HFF-Myc (cell line): ENCODE measurements at regions not wholly inside any gene's neighbourhood (a gene's known extent, or its start where the extent isn't known, plus 50 kb on each side); places are given as distances from the start of the nearest gene placed in this dataset.

Experiments
- DNase-seq: peaks from one replicate; pipeline ENCODE4 v3.0.0-alpha.2; 2011; ENCODE audit warnings: low read depth; ENCODE audit errors: extremely low read depth
- H3K4me3 ChIP-seq: replicated peaks from 2 replicates; pipeline ENCODE4 v1.5.1; 2011; ENCODE audit warnings: low read depth, mild to moderate bottlenecking, control low read depth, low read length
- CTCF ChIP-seq: IDR thresholded peaks from 2 replicates; pipeline ENCODE4 v1.5.1; 2012; ENCODE audit warnings: mild to moderate bottlenecking, low read depth, low read length, control low read depth; ENCODE audit errors: missing control alignments

GRCh38 chr10:120978589-120979252, 127.6 kb downstream of the WDR11 start:
- TF ChIP-seq CTCF = no peak
- H3K4me3 ChIP-seq = no peak overlapping the region
- peak; percentile 2 for DNase-seq

- TF ChIP-seq CTCF = no peak
- H3K4me3 ChIP-seq = no peak overlapping the region
- DNase-seq = no peak
These were observed 128.5 kb downstream of the WDR11 start for GRCh38 chr10:120979435-120980278.

GRCh38 chr10:120980279-120981255, 129.4 kb downstream of the WDR11 start:
- no peak for TF ChIP-seq CTCF
- no peak overlapping the region for H3K4me3 ChIP-seq
- DNase-seq = no peak

- TF ChIP-seq CTCF = no peak
- H3K4me3 ChIP-seq = no peak overlapping the region
- DNase-seq = no peak
These were observed 130.6 kb downstream of the WDR11 start for GRCh38 chr10:120981601-120982391.

GRCh38 chr10:120982507-120982906, 131.3 kb downstream of the WDR11 start:
- no peak for DNase-seq
- H3K4me3 ChIP-seq = no peak overlapping the region
- TF ChIP-seq CTCF = no peak

GRCh38 chr10:120983721-120984120, 132.6 kb downstream of the WDR11 start:
- H3K4me3 ChIP-seq = no peak overlapping the region
- TF ChIP-seq CTCF = no peak
- no peak for DNase-seq
